Gastroesophageal sphincter (tissue), 4 donors: ENCODE measurements at regions not wholly inside any gene's neighbourhood (a gene's known extent, or its start where the extent isn't known, plus 50 kb on each side); places are given as distances from the start of the nearest gene placed in this dataset.

Source experiments
- ATAC-seq: fragments of 150-250 bp; one replicate; pipeline ENCODE4 v1.9.1; 2016; ENCODE audit warnings: mild to moderate bottlenecking, moderate library complexity
- H3K27ac ChIP-seq, 4 donors: fragments of 200-600 bp; sonication (generic) in 3 of 4; 1 replicate in 3 of 4; 2 replicates in 1 of 4; pipeline ENCODE4 v1.5.1; 2016 to 2019
- H3K27me3 ChIP-seq: fragments of 200-600 bp; sonication (generic); one replicate; pipeline ENCODE4 v1.5.1; 2019
- H3K36me3 ChIP-seq, 2 donors: fragments of 200-600 bp; sonication (generic); one replicate each; pipeline ENCODE4 v1.5.1; 2019; ENCODE audit warnings: control low read depth in 1 of 2
- H3K4me1 ChIP-seq, 3 donors: fragments of 200-600 bp; sonication (generic); 1 replicate in 2 of 3; 2 replicates in 1 of 3; pipeline ENCODE4 v1.5.1; 2016 to 2019; ENCODE audit warnings: control low read depth in 2 of 3
- H3K4me3 ChIP-seq, 2 donors: fragments of 200-600 bp; sonication (generic); one replicate each; pipeline ENCODE4 v1.5.1; 2019; ENCODE audit warnings: mild to moderate bottlenecking in 1 of 2, moderate library complexity in 1 of 2
- H3K9me3 ChIP-seq, 3 donors: fragments of 200-600 bp; sonication (generic); one replicate each; pipeline ENCODE4 v1.5.1; 2017 to 2019; ENCODE audit warnings: control low read depth in 2 of 3
- EP300 ChIP-seq: sonication (generic); formaldehyde crosslinking; IDR thresholded peaks from one replicate; pipeline ENCODE4 v1.6.1; 2017; ENCODE audit warnings: antibody characterized with exemption, mild to moderate bottlenecking
- POLR2A ChIP-seq, 2 donors: fragments of 450-650 bp; IDR thresholded peaks; one replicate each; pipeline ENCODE4 v1.6.1; 2017; ENCODE audit warnings: antibody characterized with exemption in 2 of 2, mild to moderate bottlenecking in 2 of 2, moderate library complexity in 1 of 2
- POLR2AphosphoS5 ChIP-seq: sonication (generic); formaldehyde crosslinking; IDR thresholded peaks from one replicate; pipeline ENCODE4 v1.6.1; 2017; ENCODE audit warnings: antibody characterized with exemption
- WGBS, 2 donors: methylation state at CpG; one replicate each; pipeline ENCODE4 v1.1.5; 2018; ENCODE audit warnings: low coverage in 1 of 2; 5-methylcytosine and 5-hydroxymethylcytosine counted together
- TF ChIP-seq, protein P1 (sequence below), 4 experiments: fragments of 200-600 bp in 2 of 4; fragments of 450-650 bp in 2 of 4; sonication (generic) in 1 of 4; IDR thresholded peaks; one replicate each; pipeline ENCODE4 v1.5.1; 2017 to 2019; ENCODE audit warnings: antibody characterized with exemption in 4 of 4, mild to moderate bottlenecking in 2 of 4, moderate library complexity in 2 of 4

DNA sequence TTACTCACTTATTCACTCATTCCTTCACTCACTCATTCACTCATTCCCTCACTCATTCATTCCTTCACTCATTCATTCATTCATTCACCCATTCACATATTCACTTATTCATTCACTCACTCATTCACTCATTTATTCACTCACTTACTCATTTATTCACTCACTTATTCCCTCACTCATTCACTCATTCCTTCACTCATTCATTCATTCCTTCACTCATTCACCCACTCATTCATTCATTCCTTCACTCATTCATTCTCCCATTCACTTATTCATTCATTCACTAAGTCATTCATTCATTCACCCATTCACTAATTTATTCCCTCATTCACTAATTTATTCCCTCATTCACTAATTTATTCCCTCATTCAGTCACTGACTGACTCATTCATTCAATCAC is 127.6 kb downstream of the EDN3 start:
- TF ChIP-seq POLR2A (IDR thresholded peaks at IDR 0.05) (no peak), POLR2AphosphoS5 (no peak), EP300 (no peak)
- TF ChIP-seq, protein P1, sequence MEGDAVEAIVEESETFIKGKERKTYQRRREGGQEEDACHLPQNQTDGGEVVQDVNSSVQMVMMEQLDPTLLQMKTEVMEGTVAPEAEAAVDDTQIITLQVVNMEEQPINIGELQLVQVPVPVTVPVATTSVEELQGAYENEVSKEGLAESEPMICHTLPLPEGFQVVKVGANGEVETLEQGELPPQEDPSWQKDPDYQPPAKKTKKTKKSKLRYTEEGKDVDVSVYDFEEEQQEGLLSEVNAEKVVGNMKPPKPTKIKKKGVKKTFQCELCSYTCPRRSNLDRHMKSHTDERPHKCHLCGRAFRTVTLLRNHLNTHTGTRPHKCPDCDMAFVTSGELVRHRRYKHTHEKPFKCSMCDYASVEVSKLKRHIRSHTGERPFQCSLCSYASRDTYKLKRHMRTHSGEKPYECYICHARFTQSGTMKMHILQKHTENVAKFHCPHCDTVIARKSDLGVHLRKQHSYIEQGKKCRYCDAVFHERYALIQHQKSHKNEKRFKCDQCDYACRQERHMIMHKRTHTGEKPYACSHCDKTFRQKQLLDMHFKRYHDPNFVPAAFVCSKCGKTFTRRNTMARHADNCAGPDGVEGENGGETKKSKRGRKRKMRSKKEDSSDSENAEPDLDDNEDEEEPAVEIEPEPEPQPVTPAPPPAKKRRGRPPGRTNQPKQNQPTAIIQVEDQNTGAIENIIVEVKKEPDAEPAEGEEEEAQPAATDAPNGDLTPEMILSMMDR (IDR thresholded peaks at IDR 0.05) = no peak
- Histone ChIP-seq H3K27me3 (peaks cover 27% of the 10 kb centered on the region), H3K9me3 (no peaks in the 10 kb centered on the region), H3K27ac (no peak overlapping the region), H3K4me3 (no peak overlapping the region), H3K36me3 (no peaks in the 10 kb centered on the region), H3K4me1 (no peaks in the 10 kb centered on the region)
- no peak for ATAC-seq

DNA sequence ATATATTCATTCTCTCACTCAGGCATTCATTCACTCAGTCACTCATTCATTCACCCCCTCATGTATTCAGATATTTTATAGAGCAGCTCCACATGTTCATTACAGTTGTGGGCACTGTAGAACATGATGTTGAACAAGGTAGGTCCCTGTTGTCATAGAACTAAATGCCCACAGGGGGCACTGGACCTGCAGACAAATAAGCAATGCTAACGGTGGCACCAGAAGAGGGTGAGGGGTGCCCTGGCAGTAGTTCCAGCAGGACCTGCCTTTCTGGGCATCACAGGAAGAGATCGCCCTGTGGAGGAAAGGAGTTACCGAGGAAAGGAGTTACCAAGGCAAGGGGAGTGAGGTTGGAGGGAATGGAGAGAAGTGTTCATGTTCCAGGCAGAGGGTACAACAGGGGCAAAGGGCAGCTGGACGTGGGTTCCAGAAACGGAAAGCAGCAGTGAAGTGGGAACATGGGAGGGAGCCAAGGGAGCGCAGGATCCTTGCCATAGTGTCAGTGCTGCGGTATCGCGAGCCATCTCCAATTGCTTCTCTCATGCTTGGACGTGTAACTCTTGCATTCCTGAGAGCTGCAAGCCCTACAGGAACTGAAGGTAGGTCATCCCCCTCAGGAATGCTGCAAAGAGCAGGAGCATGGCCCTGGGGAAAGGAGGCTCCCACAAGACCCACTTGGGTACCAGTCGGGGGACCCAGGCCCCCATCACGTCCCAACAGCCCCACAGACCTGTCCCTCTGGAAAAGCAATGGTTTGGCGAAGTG is 128.2 kb downstream of the EDN3 start:
- ATAC-seq = no peak
- TF ChIP-seq EP300 (no peak), POLR2AphosphoS5 (no peak), POLR2A (IDR thresholded peaks at IDR 0.05) (no peak)
- TF ChIP-seq, protein P1 (IDR thresholded peaks at IDR 0.05) = no peak
- 72 to 79% methylated on average over 6 to 9 of the region's 13 CpGs for WGBS, 2 donors
- Histone ChIP-seq H3K4me3 (no peak overlapping the region), H3K27me3 (peaks cover 27% of the 10 kb centered on the region), H3K27ac (no peak overlapping the region), H3K9me3 (no peaks in the 10 kb centered on the region), H3K4me1 (no peaks in the 10 kb centered on the region), H3K36me3 (no peaks in the 10 kb centered on the region)

DNA sequence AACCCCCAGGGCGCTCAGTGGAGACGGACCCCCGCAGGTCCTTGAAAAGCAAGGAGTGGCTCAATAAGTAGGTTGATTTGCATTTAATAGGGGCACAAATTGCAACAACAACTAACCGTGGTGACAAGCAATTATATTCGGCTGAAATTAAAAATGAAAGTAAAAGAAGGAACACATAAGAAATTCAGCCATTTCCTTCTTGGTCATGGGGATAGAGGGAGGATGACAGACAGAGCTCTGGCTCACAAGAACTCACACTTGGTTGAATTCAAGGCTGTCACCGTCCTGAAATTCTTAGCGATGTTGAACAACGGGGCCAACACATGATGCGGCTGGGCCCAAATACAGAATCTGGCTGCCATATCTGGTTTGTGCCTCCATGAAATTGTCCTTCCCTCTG is 129.0 kb downstream of the EDN3 start:
- ATAC-seq = no peak
- 67 to 75% methylated on average over 7 to 9 of the region's 9 CpGs for WGBS, 2 donors
- H3K27ac ChIP-seq = no peak overlapping the region

DNA sequence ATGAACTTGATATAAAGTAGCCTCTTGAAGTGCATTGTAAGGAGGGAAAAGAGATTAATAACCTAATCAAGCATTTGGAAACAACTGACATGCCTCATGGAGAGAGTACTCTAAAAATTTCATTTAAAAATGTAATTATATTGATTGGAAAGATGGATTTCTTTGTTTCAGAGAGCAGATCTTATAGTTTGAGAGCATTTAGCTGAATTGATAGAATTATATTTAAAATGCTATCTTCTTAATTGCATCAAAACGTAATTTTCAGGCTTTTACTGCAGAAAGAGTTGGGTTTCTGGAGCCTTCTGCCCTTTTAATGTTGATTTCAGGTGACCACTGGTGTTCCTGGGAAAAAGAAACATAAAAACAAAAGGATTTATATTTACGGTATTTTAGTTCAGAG is 130.6 kb downstream of the EDN3 start:
- no peak overlapping the region for H3K27ac ChIP-seq
- no peak for ATAC-seq
- H3K9me3 ChIP-seq = no peaks in the 10 kb centered on the region
- H3K27me3 ChIP-seq = peaks cover 27% of the 10 kb centered on the region
- no peaks in the 10 kb centered on the region for H3K4me1 ChIP-seq
- no peak overlapping the region for H3K4me3 ChIP-seq
- H3K36me3 ChIP-seq = no peaks in the 10 kb centered on the region
- TF ChIP-seq POLR2A (IDR thresholded peaks at IDR 0.05) (no peak), POLR2AphosphoS5 (no peak), EP300 (no peak)
- TF ChIP-seq, protein P1 (IDR thresholded peaks at IDR 0.05) = no peak
- WGBS, 2 donors = 39 to 42% methylated on average over 2 of the region's 2 CpGs

More for the DNA sequence above, 129.0 kb downstream of the EDN3 start:
- no peak overlapping the region for H3K4me3 ChIP-seq
- H3K36me3 ChIP-seq = no peaks in the 10 kb centered on the region
- TF ChIP-seq POLR2A (IDR thresholded peaks at IDR 0.05) (no peak), EP300 (no peak)
- TF ChIP-seq, protein P1 (IDR thresholded peaks at IDR 0.05) = no peak
- no peaks in the 10 kb centered on the region for H3K9me3 ChIP-seq
- H3K27me3 ChIP-seq = peaks cover 27% of the 10 kb centered on the region
- H3K4me1 ChIP-seq = no peaks in the 10 kb centered on the region

DNA sequence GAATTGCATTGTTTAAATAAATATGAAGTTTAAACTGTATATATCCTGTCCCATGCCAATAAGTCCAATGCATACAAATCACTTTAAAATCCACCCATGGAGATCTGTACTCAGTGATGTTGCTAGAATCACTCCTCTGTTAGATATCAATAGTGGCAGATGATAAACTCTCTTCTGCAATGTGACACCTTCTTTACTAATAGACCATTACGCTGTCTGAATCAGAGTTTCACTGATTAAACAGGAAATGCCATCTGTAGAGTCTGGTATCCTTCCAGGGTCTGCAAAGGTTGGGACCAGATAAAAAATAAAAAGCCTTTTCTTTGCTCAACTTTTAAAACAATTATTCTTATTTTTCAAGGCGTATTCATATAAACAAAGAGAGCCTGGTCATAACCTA is 134.5 kb downstream of the EDN3 start:
- no peak for ATAC-seq
- Histone ChIP-seq H3K27me3 (peaks cover 31% of the 10 kb centered on the region), H3K4me1 (no peaks in the 10 kb centered on the region), H3K9me3 (no peaks in the 10 kb centered on the region), H3K36me3 (no peaks in the 10 kb centered on the region), H3K4me3 (no peak overlapping the region), H3K27ac (no peak overlapping the region)
- TF ChIP-seq EP300 = no peak
- TF ChIP-seq POLR2AphosphoS5 = no peak
- no peak for TF ChIP-seq POLR2A (IDR thresholded peaks at IDR 0.05)
- TF ChIP-seq, protein P1 (IDR thresholded peaks at IDR 0.05) = no peak
- 24 to 44% methylated on average over 2 of the region's 2 CpGs for WGBS, 2 donors
